NCI-H1092 (cell line): ENCODE measurements at regions not wholly inside any gene's neighbourhood (a gene's known extent, or its start where the extent isn't known, plus 50 kb on each side); places are given as distances from the start of the nearest gene placed in this dataset.

ENCODE experiments used
- DNase-seq: peaks from one replicate; lab custom pipeline; 2025; lab: John Stamatoyannopoulos, UW

- no peak for DNase-seq
Observed at GRCh38 chr10:58013406-58013805, 254.3 kb downstream of the IPMK start.

GRCh38 chr10:58010073-58010702 is 257.5 kb downstream of the IPMK start:
- peak; percentile 42 for DNase-seq

GRCh38 chr10:58003945-58004344 is 263.7 kb downstream of the IPMK start:
- no peak for DNase-seq

GRCh38 chr10:58001159-58001558 is 266.5 kb downstream of the IPMK start:
- DNase-seq: no peak

- no peak for DNase-seq
Observed at GRCh38 chr10:57996536-57996935, 271.2 kb downstream of the IPMK start.

- no peak for DNase-seq
Observed at GRCh38 chr10:57993302-57993701, 274.4 kb downstream of the IPMK start.

GRCh38 chr10:57992321-57993077 is 275.2 kb downstream of the IPMK start:
- no peak for DNase-seq

- no peak for DNase-seq
Observed at GRCh38 chr10:57988964-57989363, 278.7 kb downstream of the IPMK start.

GRCh38 chr10:57987055-57987721 is 280.5 kb downstream of the IPMK start:
- DNase-seq: no peak

- no peak for DNase-seq
Observed at GRCh38 chr10:57986422-57986821, 281.3 kb downstream of the IPMK start.

GRCh38 chr10:57983281-57983791 is 284.4 kb downstream of the IPMK start:
- DNase-seq: no peak

GRCh38 chr10:57982091-57982490 is 285.6 kb downstream of the IPMK start:
- DNase-seq: no peak

- DNase-seq: no peak
Observed at GRCh38 chr10:57979956-57980355, 287.7 kb downstream of the IPMK start.

- DNase-seq: no peak
Observed at GRCh38 chr10:57979491-57979890, 288.2 kb downstream of the IPMK start.

GRCh38 chr10:57977262-57977661 is 290.4 kb downstream of the IPMK start:
- DNase-seq: no peak

GRCh38 chr10:57973451-57973850 is 294.2 kb downstream of the IPMK start:
- no peak for DNase-seq

GRCh38 chr10:57972783-57973182 is 294.9 kb downstream of the IPMK start:
- DNase-seq: no peak

GRCh38 chr10:57968328-57969016 is 299.2 kb downstream of the IPMK start:
- DNase-seq: no peak

- peak; percentile 10 for DNase-seq
Observed at GRCh38 chr10:57964351-57964750, 303.3 kb downstream of the IPMK start.

GRCh38 chr10:57963546-57963945 is 304.1 kb downstream of the IPMK start:
- DNase-seq: no peak

GRCh38 chr10:57962839-57963238 is 304.9 kb downstream of the IPMK start:
- no peak for DNase-seq

- no peak for DNase-seq
Observed at GRCh38 chr10:57961487-57961886, 306.2 kb downstream of the IPMK start.
